K562 (cell line): ENCODE measurements at regions not wholly inside any gene's neighbourhood (a gene's known extent, or its start where the extent isn't known, plus 50 kb on each side); places are given as distances from the start of the nearest gene placed in this dataset.

Source experiments
- ARID3B ChIP-seq: fragments of 250-450 bp; sonication (Bioruptor Pico); IDR thresholded peaks from 2 replicates; pipeline ENCODE4 v1.4.0; 2020; ENCODE audit warnings: borderline replicate concordance
- CHD4 ChIP-seq: fragments of 200-600 bp; sonication (generic); IDR thresholded peaks from 3 replicates; pipeline ENCODE4 v1.6.1; 2012; ENCODE audit warnings: low read depth, mild to moderate bottlenecking, mixed read lengths, low read length, inconsistent platforms; ENCODE audit not compliant: insufficient read depth, insufficient replicate concordance, poor library complexity, severe bottlenecking
- MED1 ChIP-seq: sonication (generic); formaldehyde crosslinking; IDR thresholded peaks from 2 replicates; pipeline ENCODE4 v1.8.1; 2023; ENCODE audit warnings: missing genetic modification reagents, borderline replicate concordance
- NRF1 ChIP-seq, 2 experiments: fragments of 450-650 bp; IDR thresholded peaks in 1 of 2; conservative IDR thresholded peaks in 1 of 2; 2 replicates each; pipeline ENCODE4 v1.6.1; 2014; ENCODE audit warnings: mild to moderate bottlenecking in 2 of 2
- PML ChIP-seq: IDR thresholded peaks from 2 replicates; pipeline ENCODE4 v1.6.1; 2012; ENCODE audit warnings: low read length, inconsistent platforms
- POLR2A ChIP-seq: fragments of 450-650 bp; conservative IDR thresholded peaks from 2 replicates; pipeline ENCODE4 v1.6.1; 2016
- POLR2AphosphoS5 ChIP-seq: IDR thresholded peaks from 2 replicates; pipeline ENCODE4 v1.6.1; 2011; ENCODE audit warnings: mild to moderate bottlenecking, low read depth, low read length, moderate library complexity; ENCODE audit not compliant: control insufficient read depth, insufficient read depth
- RB1 ChIP-seq: fragments of 450-650 bp; IDR thresholded peaks from 2 replicates; pipeline ENCODE4 v1.6.1; 2017; ENCODE audit warnings: low read depth, mild to moderate bottlenecking
- RFX5 ChIP-seq: IDR thresholded peaks from 2 replicates; pipeline ENCODE4 v1.6.1; 2011; ENCODE audit warnings: low read depth, mild to moderate bottlenecking, improper control_type of control experiment, low read length
- YBX1 ChIP-seq: fragments of 450-650 bp; IDR thresholded peaks from 2 replicates; pipeline ENCODE4 v1.7.1; 2016; ENCODE audit warnings: mild to moderate bottlenecking
- ZHX1 ChIP-seq: fragments of 150-350 bp; conservative IDR thresholded peaks from 2 replicates; pipeline ENCODE4 v1.6.1; 2014; ENCODE audit warnings: low read length
- ZNF146 ChIP-seq: IDR thresholded peaks from one replicate; pipeline ENCODE4 v1.6.1; 2018; ENCODE audit warnings: missing compliant biosample characterization; ENCODE audit not compliant: unreplicated experiment

GRCh38 chr4:161187569-161187968 lies 976.2 kb downstream of the FSTL5 start:
- TF ChIP-seq YBX1: no peak
- TF ChIP-seq ARID3B: no peak
- TF ChIP-seq NRF1 (conservative IDR thresholded peaks at IDR 0.05 in 1 of 2, IDR thresholded peaks at IDR 0.05 in 1 of 2): no peak
- no peak for TF ChIP-seq ZHX1
- TF ChIP-seq PML: no peak
- TF ChIP-seq RFX5: no peak
- no peak for TF ChIP-seq ZNF146 (CRISPR knock-in tag)
- TF ChIP-seq POLR2AphosphoS5: no peak
- no peak for TF ChIP-seq RB1
- TF ChIP-seq MED1: no peak
- TF ChIP-seq CHD4: no peak
- TF ChIP-seq POLR2A: no peak
